ENCODE measurements at regions not wholly inside any gene's neighbourhood (a gene's known extent, or its start where the extent isn't known, plus 50 kb on each side); places are given as distances from the start of the nearest gene placed in this dataset.

DNA sequence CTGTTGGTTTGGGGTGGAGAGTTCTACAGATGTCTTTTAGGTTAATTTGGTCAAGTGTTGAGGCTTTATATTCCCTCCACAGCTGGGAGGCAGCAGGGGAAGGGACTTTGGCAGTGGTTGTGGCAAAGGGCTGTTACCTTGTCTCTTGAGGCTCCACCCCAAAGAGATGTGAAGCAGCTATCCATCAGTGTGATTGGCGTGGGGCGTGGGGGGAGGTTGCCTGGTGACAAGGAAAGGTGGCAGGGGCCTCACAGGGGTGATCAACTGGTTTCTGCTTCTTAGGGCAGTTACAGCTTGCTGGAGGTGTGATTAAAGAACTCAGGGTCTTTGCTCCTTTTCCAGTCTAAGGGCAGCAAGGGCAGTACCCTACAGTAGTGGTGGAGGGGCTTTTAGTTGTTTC, 59.3 kb downstream of the FANCF start:
- no peaks in the 10 kb centered on the region for H3K27me3 ChIP-seq (ENCODE audit: insufficient read depth)
- no peaks in the 10 kb centered on the region for H4K20me1 ChIP-seq (ENCODE audit: insufficient read depth)
- H3K9me3 ChIP-seq = no peaks in the 10 kb centered on the region
- WGBS (ENCODE audit: low lambda C conversion rate) = no CpG with 5 or more reads among the region's 2 CpGs
- no peaks in the 10 kb centered on the region; a peak in 1 of 4 replicates for H3K4me1 ChIP-seq (ENCODE audit: control insufficient read depth in 1 of 2, insufficient read depth in 2 of 2, low read depth in 1 of 2, low read length in 1 of 2)
- TF ChIP-seq NFIC (IDR thresholded peaks at IDR 0.05; ENCODE audit: borderline replicate concordance) (no peak), FOSL2 (IDR thresholded peaks at IDR 0.05; ENCODE audit: borderline replicate concordance, low read depth) (no peak), POLR2AphosphoS5 (IDR thresholded peaks at IDR 0.05; ENCODE audit: low read depth, low read length) (no peak), CHD2 (IDR thresholded peaks at IDR 0.05; ENCODE audit: low read length, partially characterized antibody) (no peak), FOXJ3 (CRISPR knock-in tag; IDR thresholded peaks at IDR 0.05) (no peak)
- H2AFZ ChIP-seq (ENCODE audit: low read depth) = no peak overlapping the region
- CTCF ChIA-PET = interaction anchor here (1.0 kb wide), 1 partner anchor 15 kb away, joined by 3 read pairs; no protein-coding TSS in a partner anchor
- no peak overlapping the region for H3K27ac ChIP-seq (ENCODE audit: low read depth in 2 of 2, low read length in 1 of 2)
- no peaks in the 10 kb centered on the region for H3K9me2 ChIP-seq
- H3K4me3 ChIP-seq (ENCODE audit: low read depth in 2 of 2, low read length in 1 of 2) = no peak overlapping the region
- no peak overlapping the region for H3K9ac ChIP-seq
- H3K4me2 ChIP-seq = no peak overlapping the region
- no peak for DNase-seq
- H3F3A ChIP-seq (replicated peaks; ENCODE audit: insufficient read depth) = no peaks in the 10 kb centered on the region
- H3K79me2 ChIP-seq (ENCODE audit: insufficient read depth) = no peaks in the 10 kb centered on the region
- no peaks in the 10 kb centered on the region for H3K36me3 ChIP-seq (replicated peaks in 1 of 2; ENCODE audit: control insufficient read depth in 1 of 2, insufficient read depth in 2 of 2, low read length in 1 of 2)
- POLR2A ChIA-PET = no interaction called here

DNA sequence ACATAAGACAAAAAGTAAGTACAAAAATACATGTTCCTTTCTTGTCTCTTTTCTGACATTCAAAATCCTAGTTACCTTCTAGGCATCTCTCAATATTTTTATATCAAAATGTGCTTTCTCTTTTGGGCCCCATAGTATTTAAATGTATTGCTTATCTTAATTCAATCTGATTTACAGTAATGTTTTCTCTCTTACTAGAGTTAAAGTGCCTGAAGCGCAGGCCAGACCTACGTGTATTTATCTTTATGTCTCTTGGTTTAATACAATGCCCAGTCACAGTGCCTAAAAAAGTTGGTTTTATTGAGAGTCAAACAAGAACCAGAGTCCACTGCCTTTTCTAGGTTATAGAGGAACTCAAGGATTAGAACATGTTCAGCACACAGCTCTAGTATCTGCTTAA, 64.3 kb downstream of the FANCF start:
- no peak for DNase-seq
- Histone ChIP-seq H3K4me2 (no peak overlapping the region), H3K27me3 (ENCODE audit: insufficient read depth) (no peaks in the 10 kb centered on the region), H3K9me3 (no peaks in the 10 kb centered on the region), H3K79me2 (ENCODE audit: insufficient read depth) (no peaks in the 10 kb centered on the region), H3K4me1 (ENCODE audit: control insufficient read depth in 1 of 2, insufficient read depth in 2 of 2, low read depth in 1 of 2, low read length in 1 of 2) (peaks cover 0 to 18% of the 10 kb centered on the region in 2 experiments; a peak in 2 of 4 replicates), H3K9me2 (no peaks in the 10 kb centered on the region), H3K27ac (ENCODE audit: low read depth in 2 of 2, low read length in 1 of 2) (peak overlapping the region in 1 of 2 experiments; percentile 71; a peak in 2 of 4 replicates), H2AFZ (ENCODE audit: low read depth) (no peak overlapping the region), H3K9ac (no peak overlapping the region), H4K20me1 (ENCODE audit: insufficient read depth) (no peaks in the 10 kb centered on the region), H3F3A (replicated peaks; ENCODE audit: insufficient read depth) (no peaks in the 10 kb centered on the region), H3K36me3 (replicated peaks in 1 of 2; ENCODE audit: control insufficient read depth in 1 of 2, insufficient read depth in 2 of 2, low read length in 1 of 2) (no peaks in the 10 kb centered on the region), H3K4me3 (ENCODE audit: low read depth in 2 of 2, low read length in 1 of 2) (no peak overlapping the region)
- WGBS (ENCODE audit: low lambda C conversion rate) = 26% methylated on average over 2 of the region's 2 CpGs
- TF ChIP-seq GATA2 (CRISPR knock-in tag; IDR thresholded peaks at IDR 0.05) (peak; percentile 66), EP300 (IDR thresholded peaks at IDR 0.05; ENCODE audit: borderline replicate concordance in 1 of 2, low read depth in 1 of 2, low read length in 1 of 2) (peak in 1 of 2 experiments; percentile 20; a peak in 1 of 4 replicates), TCF12 (IDR thresholded peaks at IDR 0.05) (no peak)
- ChIA-PET CTCF (interaction anchor here (1.4 kb wide), 1 partner anchor 21 kb away, joined by 4 read pairs; no protein-coding TSS in a partner anchor), POLR2A (no interaction called here)

DNA sequence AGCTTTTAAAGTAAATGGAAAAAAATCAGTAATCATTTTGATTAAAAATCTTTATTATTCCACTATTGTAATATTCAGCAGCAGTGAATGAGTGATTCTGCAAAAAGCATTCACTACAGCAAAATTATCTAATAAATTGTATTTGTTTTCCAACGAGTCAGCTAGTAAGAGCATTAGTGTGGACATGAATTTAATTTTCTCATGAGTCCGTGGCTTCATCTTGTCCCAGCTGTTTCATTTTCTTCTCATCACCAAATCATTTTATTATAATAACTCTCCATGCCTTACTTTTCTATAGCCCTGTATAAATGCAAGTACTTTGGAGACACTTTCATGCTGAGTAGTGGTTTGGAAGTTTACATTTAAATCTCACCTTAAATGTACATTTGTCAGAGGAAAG, 66.2 kb downstream of the FANCF start:
- H3K36me3 ChIP-seq (replicated peaks in 1 of 2; ENCODE audit: control insufficient read depth in 1 of 2, insufficient read depth in 2 of 2, low read length in 1 of 2) = no peaks in the 10 kb centered on the region
- H3K4me1 ChIP-seq (ENCODE audit: control insufficient read depth in 1 of 2, insufficient read depth in 2 of 2, low read depth in 1 of 2, low read length in 1 of 2) = peaks cover 0 to 18% of the 10 kb centered on the region in 2 experiments; a peak in 2 of 4 replicates
- H3K79me2 ChIP-seq (ENCODE audit: insufficient read depth) = no peaks in the 10 kb centered on the region
- POLR2A ChIA-PET = interaction anchor here (1.4 kb wide), 1 partner anchor 66 kb away, joined by 4 read pairs; the partner anchor contains the start of gene FANCF
- no peaks in the 10 kb centered on the region for H3F3A ChIP-seq (replicated peaks; ENCODE audit: insufficient read depth)
- 19% methylated on average over 2 of the region's 2 CpGs for WGBS (ENCODE audit: low lambda C conversion rate)
- TF ChIP-seq, protein P1, sequence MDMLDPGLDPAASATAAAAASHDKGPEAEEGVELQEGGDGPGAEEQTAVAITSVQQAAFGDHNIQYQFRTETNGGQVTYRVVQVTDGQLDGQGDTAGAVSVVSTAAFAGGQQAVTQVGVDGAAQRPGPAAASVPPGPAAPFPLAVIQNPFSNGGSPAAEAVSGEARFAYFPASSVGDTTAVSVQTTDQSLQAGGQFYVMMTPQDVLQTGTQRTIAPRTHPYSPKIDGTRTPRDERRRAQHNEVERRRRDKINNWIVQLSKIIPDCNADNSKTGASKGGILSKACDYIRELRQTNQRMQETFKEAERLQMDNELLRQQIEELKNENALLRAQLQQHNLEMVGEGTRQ (IDR thresholded peaks at IDR 0.05; ENCODE audit: borderline replicate concordance, low read depth, low read length) = no peak
- TF ChIP-seq NFIC (IDR thresholded peaks at IDR 0.05; ENCODE audit: borderline replicate concordance) (no peak), MXI1 (IDR thresholded peaks at IDR 0.05; ENCODE audit: low read depth, low read length) (no peak), RXRA (IDR thresholded peaks at IDR 0.05; ENCODE audit: borderline replicate concordance, low read depth) (no peak), TEAD4 (IDR thresholded peaks at IDR 0.05; ENCODE audit: borderline replicate concordance, insufficient read depth) (no peak), EZH2phosphoT487 (IDR thresholded peaks at IDR 0.05; ENCODE audit: borderline replicate concordance, low read depth) (no peak), TCF12 (IDR thresholded peaks at IDR 0.05) (no peak), GABPA (IDR thresholded peaks at IDR 0.05; ENCODE audit: low read depth) (no peak), RAD21 (IDR thresholded peaks at IDR 0.05; ENCODE audit: low read length) (no peak), MEF2A (IDR thresholded peaks at IDR 0.05; ENCODE audit: borderline replicate concordance, low read depth) (no peak)
- TF ChIP-seq, protein P2, sequence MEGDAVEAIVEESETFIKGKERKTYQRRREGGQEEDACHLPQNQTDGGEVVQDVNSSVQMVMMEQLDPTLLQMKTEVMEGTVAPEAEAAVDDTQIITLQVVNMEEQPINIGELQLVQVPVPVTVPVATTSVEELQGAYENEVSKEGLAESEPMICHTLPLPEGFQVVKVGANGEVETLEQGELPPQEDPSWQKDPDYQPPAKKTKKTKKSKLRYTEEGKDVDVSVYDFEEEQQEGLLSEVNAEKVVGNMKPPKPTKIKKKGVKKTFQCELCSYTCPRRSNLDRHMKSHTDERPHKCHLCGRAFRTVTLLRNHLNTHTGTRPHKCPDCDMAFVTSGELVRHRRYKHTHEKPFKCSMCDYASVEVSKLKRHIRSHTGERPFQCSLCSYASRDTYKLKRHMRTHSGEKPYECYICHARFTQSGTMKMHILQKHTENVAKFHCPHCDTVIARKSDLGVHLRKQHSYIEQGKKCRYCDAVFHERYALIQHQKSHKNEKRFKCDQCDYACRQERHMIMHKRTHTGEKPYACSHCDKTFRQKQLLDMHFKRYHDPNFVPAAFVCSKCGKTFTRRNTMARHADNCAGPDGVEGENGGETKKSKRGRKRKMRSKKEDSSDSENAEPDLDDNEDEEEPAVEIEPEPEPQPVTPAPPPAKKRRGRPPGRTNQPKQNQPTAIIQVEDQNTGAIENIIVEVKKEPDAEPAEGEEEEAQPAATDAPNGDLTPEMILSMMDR (IDR thresholded peaks at IDR 0.05) = no peak
- TF ChIP-seq, protein P3, sequence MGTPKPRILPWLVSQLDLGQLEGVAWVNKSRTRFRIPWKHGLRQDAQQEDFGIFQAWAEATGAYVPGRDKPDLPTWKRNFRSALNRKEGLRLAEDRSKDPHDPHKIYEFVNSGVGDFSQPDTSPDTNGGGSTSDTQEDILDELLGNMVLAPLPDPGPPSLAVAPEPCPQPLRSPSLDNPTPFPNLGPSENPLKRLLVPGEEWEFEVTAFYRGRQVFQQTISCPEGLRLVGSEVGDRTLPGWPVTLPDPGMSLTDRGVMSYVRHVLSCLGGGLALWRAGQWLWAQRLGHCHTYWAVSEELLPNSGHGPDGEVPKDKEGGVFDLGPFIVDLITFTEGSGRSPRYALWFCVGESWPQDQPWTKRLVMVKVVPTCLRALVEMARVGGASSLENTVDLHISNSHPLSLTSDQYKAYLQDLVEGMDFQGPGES (IDR thresholded peaks at IDR 0.05; ENCODE audit: low read depth, low read length) = no peak
- H4K20me1 ChIP-seq (ENCODE audit: insufficient read depth) = no peaks in the 10 kb centered on the region
- no peak overlapping the region for H3K9ac ChIP-seq
- H3K9me2 ChIP-seq = no peaks in the 10 kb centered on the region
- H3K4me2 ChIP-seq = no peak overlapping the region
- H3K27ac ChIP-seq (ENCODE audit: low read depth in 2 of 2, low read length in 1 of 2) = peak overlapping the region in 1 of 2 experiments; percentile 97; a peak in 2 of 4 replicates
- H2AFZ ChIP-seq (ENCODE audit: low read depth) = no peak overlapping the region
- CTCF ChIA-PET = interaction anchor here (1.1 to 6.1 kb wide), 5 partner anchors 17 to 228 kb away, joined by 3 to 40 read pairs (median 5); partner anchors contain the start of gene FANCF
- H3K4me3 ChIP-seq (ENCODE audit: low read depth in 2 of 2, low read length in 1 of 2) = no peak overlapping the region
- no peaks in the 10 kb centered on the region for H3K9me3 ChIP-seq
- DNase-seq = no peak
- H3K27me3 ChIP-seq (ENCODE audit: insufficient read depth) = no peaks in the 10 kb centered on the region

Data from SK-N-SH (cell line).